ENCODE measurements at regions not wholly inside any gene's neighbourhood (a gene's known extent, or its start where the extent isn't known, plus 50 kb on each side); places are given as distances from the start of the nearest gene placed in this dataset.

- no peaks in the 10 kb centered on the region for H3K9me2 ChIP-seq (replicated peaks; ENCODE audit: insufficient read depth, low read length)
- no peaks in the 10 kb centered on the region for H3K9me3 ChIP-seq (ENCODE audit: insufficient read depth, low read length)
- H4K20me1 ChIP-seq (ENCODE audit: low read depth, low read length): no peaks in the 10 kb centered on the region
- H3K79me2 ChIP-seq (ENCODE audit: insufficient read depth, low read length): no peaks in the 10 kb centered on the region
- no peaks in the 10 kb centered on the region for H3K27me3 ChIP-seq (ENCODE audit: low read length)
- H3K36me3 ChIP-seq (ENCODE audit: low read length): no peaks in the 10 kb centered on the region
- H3K4me3 ChIP-seq (ENCODE audit: insufficient read depth, low read length, poor library complexity, severe bottlenecking): no peak overlapping the region
- H3K4me2 ChIP-seq (ENCODE audit: low read depth, low read length, poor library complexity, severe bottlenecking): no peak overlapping the region
- no peaks in the 10 kb centered on the region for H3F3A ChIP-seq (ENCODE audit: insufficient read depth)
- no peak overlapping the region for H3K27ac ChIP-seq (ENCODE audit: low read depth, low read length)
- TF ChIP-seq CTCF (IDR thresholded peaks at IDR 0.05; ENCODE audit: insufficient read depth, low read length, poor library complexity, severe bottlenecking) (no peak), EZH2phosphoT487 (conservative IDR thresholded peaks at IDR 0.05; ENCODE audit: low read length) (no peak)
- H2AFZ ChIP-seq (ENCODE audit: low read depth, low read length, severe bottlenecking): no peak overlapping the region
- H3K9ac ChIP-seq (ENCODE audit: low read length): no peak overlapping the region
Observed at GRCh38 chr6:126185774-126186173, 154.1 kb upstream of the CENPW start.

DNA sequence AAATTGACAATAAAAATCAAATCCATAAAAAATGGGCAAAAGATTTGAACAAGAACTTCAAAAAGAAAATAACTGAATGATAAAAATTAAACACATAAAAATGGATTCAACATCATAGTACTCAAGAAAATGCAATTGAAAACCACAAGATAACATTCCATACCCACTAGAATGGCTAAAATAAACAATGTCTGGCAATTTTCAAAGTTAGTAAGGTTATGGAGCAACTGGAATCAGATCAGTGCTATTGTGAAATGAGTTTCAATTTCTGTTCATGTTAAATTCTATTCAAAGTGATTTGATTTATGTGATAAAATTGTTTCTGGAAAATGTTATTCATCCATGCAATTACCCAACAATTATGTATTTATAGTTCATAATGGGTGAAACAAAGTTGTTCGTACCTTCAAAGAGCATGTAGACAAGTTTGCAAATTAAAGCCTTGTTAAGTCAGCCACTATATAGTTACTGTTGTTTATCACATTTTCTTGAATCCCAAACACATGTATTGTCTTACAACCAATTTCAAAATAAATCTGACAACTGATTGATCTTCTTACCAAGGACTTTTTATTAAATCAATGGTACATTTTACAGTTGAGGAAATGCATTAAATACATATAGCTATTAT, 151.5 kb upstream of the CENPW start:
- Histone ChIP-seq H3K4me2 (ENCODE audit: low read depth, low read length, poor library complexity, severe bottlenecking) (no peak overlapping the region), H3K36me3 (ENCODE audit: low read length) (no peaks in the 10 kb centered on the region), H3K9me2 (replicated peaks; ENCODE audit: insufficient read depth, low read length) (no peaks in the 10 kb centered on the region), H3K9ac (ENCODE audit: low read length) (no peak overlapping the region), H3F3A (ENCODE audit: insufficient read depth) (no peaks in the 10 kb centered on the region), H3K9me3 (ENCODE audit: insufficient read depth, low read length) (0 out of 2 replicates have a peak, but pooled peaks cover 2% of the 10 kb centered on the region), H4K20me1 (ENCODE audit: low read depth, low read length) (no peaks in the 10 kb centered on the region), H3K79me2 (ENCODE audit: insufficient read depth, low read length) (no peaks in the 10 kb centered on the region), H3K27ac (ENCODE audit: low read depth, low read length) (no peak overlapping the region), H3K27me3 (ENCODE audit: low read length) (no peaks in the 10 kb centered on the region), H3K4me3 (ENCODE audit: insufficient read depth, low read length, poor library complexity, severe bottlenecking) (no peak overlapping the region), H2AFZ (ENCODE audit: low read depth, low read length, severe bottlenecking) (no peak overlapping the region)
- TF ChIP-seq EZH2phosphoT487 (conservative IDR thresholded peaks at IDR 0.05; ENCODE audit: low read length) (no peak), CTCF (IDR thresholded peaks at IDR 0.05; ENCODE audit: insufficient read depth, low read length, poor library complexity, severe bottlenecking) (no peak)

GRCh38 chr6:126195625-126196236, 144.2 kb upstream of the CENPW start:
- no peaks in the 10 kb centered on the region for H3F3A ChIP-seq (ENCODE audit: insufficient read depth)
- H4K20me1 ChIP-seq (ENCODE audit: low read depth, low read length): no peaks in the 10 kb centered on the region
- TF ChIP-seq CTCF (IDR thresholded peaks at IDR 0.05; ENCODE audit: insufficient read depth, low read length, poor library complexity, severe bottlenecking) (no peak), EZH2phosphoT487 (conservative IDR thresholded peaks at IDR 0.05; ENCODE audit: low read length) (no peak)
- no peak overlapping the region for H3K27ac ChIP-seq (ENCODE audit: low read depth, low read length)
- H3K36me3 ChIP-seq (ENCODE audit: low read length): no peaks in the 10 kb centered on the region
- no peaks in the 10 kb centered on the region for H3K9me2 ChIP-seq (replicated peaks; ENCODE audit: insufficient read depth, low read length)
- H3K9ac ChIP-seq (ENCODE audit: low read length): no peak overlapping the region
- no peak overlapping the region for H2AFZ ChIP-seq (ENCODE audit: low read depth, low read length, severe bottlenecking)
- H3K4me2 ChIP-seq (ENCODE audit: low read depth, low read length, poor library complexity, severe bottlenecking): no peak overlapping the region
- no peak overlapping the region for H3K4me3 ChIP-seq (ENCODE audit: insufficient read depth, low read length, poor library complexity, severe bottlenecking)
- 0 out of 2 replicates have a peak, but pooled peaks cover 2% of the 10 kb centered on the region for H3K9me3 ChIP-seq (ENCODE audit: insufficient read depth, low read length)
- no peaks in the 10 kb centered on the region for H3K79me2 ChIP-seq (ENCODE audit: insufficient read depth, low read length)
- no peaks in the 10 kb centered on the region for H3K27me3 ChIP-seq (ENCODE audit: low read length)
